ENCODE measurements at regions not wholly inside any gene's neighbourhood (a gene's known extent, or its start where the extent isn't known, plus 50 kb on each side); places are given as distances from the start of the nearest gene placed in this dataset.

- no peak for DNase-seq (ENCODE audit: low read depth)
These were observed 60.2 kb upstream of the KSR1 start for GRCh38 chr17:27396045-27396444.

- no peak for DNase-seq (ENCODE audit: low read depth)
These were observed 59.3 kb upstream of the KSR1 start for GRCh38 chr17:27396941-27397340.

GRCh38 chr17:27398691-27399090, 57.6 kb upstream of the KSR1 start:
- no peak for DNase-seq (ENCODE audit: low read depth)

GRCh38 chr17:27400991-27401390, 55.3 kb upstream of the KSR1 start:
- DNase-seq (ENCODE audit: low read depth) = no peak

- no peak for DNase-seq (ENCODE audit: low read depth)
These were observed 53.3 kb upstream of the KSR1 start for GRCh38 chr17:27402943-27403342.

- DNase-seq (ENCODE audit: low read depth) = no peak
These were observed 52.7 kb upstream of the KSR1 start for GRCh38 chr17:27403480-27404005.

- DNase-seq (ENCODE audit: low read depth) = no peak
These were observed 51.6 kb upstream of the KSR1 start for GRCh38 chr17:27404676-27405075.

Data from stimulated activated CD8-positive, alpha-beta memory T cell treated with anti-CD3 and anti-CD28 coated beads, Interleukin-15, amount 100 ng/mL, for 1 hour (primary cell).